Heart left ventricle (tissue), 13 donors: ENCODE measurements at regions not wholly inside any gene's neighbourhood (a gene's known extent, or its start where the extent isn't known, plus 50 kb on each side); places are given as distances from the start of the nearest gene placed in this dataset.

Experiments
- CTCF ChIP-seq, 12 donors: fragments of 200-600 bp; sonication (generic) in 4 of 12; IDR thresholded peaks; one replicate each; pipeline versions ENCODE4 v1.5.0 to v1.8.0; 2018 to 2022; ENCODE audit warnings: antibody characterized with exemption in 12 of 12, mild to moderate bottlenecking in 5 of 12
- POLR2A ChIP-seq, 2 donors: fragments of 450-650 bp; IDR thresholded peaks; one replicate each; pipeline ENCODE4 v1.6.1; 2017; ENCODE audit warnings: antibody characterized with exemption in 2 of 2, mild to moderate bottlenecking in 2 of 2, moderate library complexity in 2 of 2
- donor health status: ischemic (EF 13 %, LVEDD 7.1; RV severe dilation, severe dysfunction).
- donor health status: DM: no; HTN: yes; CAD: no.
- donor health status: DM: no; HTN: no; CAD: no.
- donor health status: ischemic (EF 25% LVEDD 6.9; RV normal size, moderate dysfunction).
- donor health status: ischemic (EF 25% LVEDD 5.7; RV mildly dilated, moderate dysfunction).
- donor health status: ischemic (EF 35%, LVEDD 5.7; RV mildly dilated, moderate dysfunction).
- donor health status: nonischemic (EF 11% LVEDD 7.7; RV severe dilation, severe dysfunction).
- donor health status: DM: yes; HTN: yes; CAD: no.
- donor health status: PGD.
- donor health status: ischemic (EF 29% LVEDD 5.4; RV normal size, mild dysfunction).
- donor health status: nonischemic (EF 23%, LVEDD 6.1; RV moderate dilation, normal function).

GRCh38 chr9:13970426-13970825 is 343.5 kb downstream of the NFIB start:
- TF ChIP-seq CTCF (IDR thresholded peaks at IDR 0.05) (no peak), POLR2A (IDR thresholded peaks at IDR 0.05) (no peak)
